ENCODE measurements at regions not wholly inside any gene's neighbourhood (a gene's known extent, or its start where the extent isn't known, plus 50 kb on each side); places are given as distances from the start of the nearest gene placed in this dataset.

GRCh38 chr3:68173012-68173634 is 518.7 kb upstream of the SUCLG2 start:
- Histone ChIP-seq H3K14ac (ENCODE audit: insufficient read length) (no peak overlapping the region), H3K4me2 (ENCODE audit: insufficient read depth in 1 of 2, low read depth in 2 of 2, low read length in 2 of 2) (no peak overlapping the region), H2BK5ac (ENCODE audit: low read depth, low read length) (no peak overlapping the region), H3K79me1 (ENCODE audit: low read depth, low read length) (no peaks in the 10 kb centered on the region), H2BK120ac (replicated peaks; ENCODE audit: low read depth, low read length) (no peak overlapping the region), H2BK20ac (ENCODE audit: low read length) (no peak overlapping the region), H3K27ac (ENCODE audit: low read depth, low read length) (no peak overlapping the region), H4K5ac (ENCODE audit: insufficient read length, low read depth, low read length) (no peak overlapping the region), H3K23ac (ENCODE audit: insufficient read length) (no peak overlapping the region), H3K23me2 (ENCODE audit: low read depth, low read length) (no peaks in the 10 kb centered on the region), H2BK15ac (ENCODE audit: low read length) (no peak overlapping the region), H3K4me3 (ENCODE audit: extremely low read depth in 1 of 4, insufficient read depth in 2 of 4, low read depth in 3 of 4, low read length in 4 of 4) (no peak overlapping the region), H3K79me2 (ENCODE audit: control insufficient read depth in 1 of 2, insufficient read depth in 2 of 2, low read length in 2 of 2) (no peaks in the 10 kb centered on the region), H3K36me3 (ENCODE audit: control insufficient read depth in 2 of 4, insufficient read depth in 4 of 4, low read length in 3 of 4) (no peaks in the 10 kb centered on the region), H3K4ac (replicated peaks; ENCODE audit: insufficient read length, low read depth, low read length) (no peak overlapping the region), H3K56ac (replicated peaks; ENCODE audit: insufficient read length, low read depth, low read length) (no peak overlapping the region), H4K91ac (replicated peaks; ENCODE audit: insufficient read length, low read length) (no peak overlapping the region), H3K27me3 (replicated peaks in 1 of 4; ENCODE audit: control insufficient read depth in 3 of 4, extremely low read depth in 1 of 4, insufficient read depth in 3 of 4, low read length in 3 of 4) (no peaks in the 10 kb centered on the region), H3K18ac (ENCODE audit: extremely low read depth, low read length) (no peak overlapping the region), H3K9me3 (ENCODE audit: insufficient read depth in 2 of 2, low read depth in 1 of 2, low read length in 1 of 2) (peaks cover 23 to 26% of the 10 kb centered on the region in 2 experiments), H3K9ac (replicated peaks in 1 of 4; ENCODE audit: extremely low read depth in 1 of 4, low read depth in 3 of 4, low read length in 3 of 4) (no peak overlapping the region), H2AFZ (ENCODE audit: low read length) (no peak overlapping the region), H2AK5ac (ENCODE audit: low read depth, low read length) (no peak overlapping the region), H3K4me1 (replicated peaks in 1 of 4; ENCODE audit: control insufficient read depth in 3 of 4, insufficient read depth in 4 of 4, low read length in 3 of 4) (no peaks in the 10 kb centered on the region), H4K8ac (ENCODE audit: extremely low read depth, insufficient read depth, low read length) (no peak overlapping the region), H2BK12ac (ENCODE audit: low read depth, low read length) (no peak overlapping the region), H4K20me1 (replicated peaks in 1 of 2; ENCODE audit: control insufficient read depth in 1 of 2, insufficient read depth in 2 of 2, low read length in 2 of 2) (no peaks in the 10 kb centered on the region)
- no peak for FAIRE-seq
- CTCF ChIA-PET (ENCODE audit: partially characterized antibody) = no interaction called here
- DNase-seq (ENCODE audit: low read depth in 1 of 2, low spot score in 2 of 2) = no peak
- POLR2A ChIA-PET (ENCODE audit: partially characterized antibody) = no interaction called here
- WGBS, 2 experiments (ENCODE audit: extremely low coverage in 1 of 2, insufficient coverage in 1 of 2, insufficient read length in 1 of 2, insufficient replicate concordance in 2 of 2, low coverage in 1 of 2, low lambda C conversion rate in 2 of 2, missing lambda C conversion rate in 1 of 2) = 63% methylated on average over 3 of the region's 3 CpGs; no CpG with 5 or more reads in 1 of the 2 experiments
- no peak for TF ChIP-seq SIN3A (conservative IDR thresholded peaks at IDR 0.05 in 1 of 2, IDR thresholded peaks at IDR 0.05 in 1 of 2; ENCODE audit: low read depth in 1 of 2, low read length in 2 of 2)
- TF ChIP-seq FOSL1 (IDR thresholded peaks at IDR 0.05; ENCODE audit: insufficient read depth, low read depth, low read length) = no peak
- no peak for TF ChIP-seq NANOG (IDR thresholded peaks at IDR 0.05; ENCODE audit: insufficient read depth, low read depth, low read length, poor library complexity, severe bottlenecking)
- TF ChIP-seq PHF8 (conservative IDR thresholded peaks at IDR 0.05; ENCODE audit: low read depth, low read length) = no peak
- TF ChIP-seq CTCF (IDR thresholded peaks at IDR 0.05; ENCODE audit: control extremely low read depth in 1 of 3, insufficient read depth in 1 of 3, low read depth in 1 of 3, low read length in 3 of 3) = no peak
- TF ChIP-seq SP4 (IDR thresholded peaks at IDR 0.05; ENCODE audit: low read length) = no peak
- no peak for TF ChIP-seq TBP (IDR thresholded peaks at IDR 0.05; ENCODE audit: low read depth, low read length)
- TF ChIP-seq, protein P1, sequence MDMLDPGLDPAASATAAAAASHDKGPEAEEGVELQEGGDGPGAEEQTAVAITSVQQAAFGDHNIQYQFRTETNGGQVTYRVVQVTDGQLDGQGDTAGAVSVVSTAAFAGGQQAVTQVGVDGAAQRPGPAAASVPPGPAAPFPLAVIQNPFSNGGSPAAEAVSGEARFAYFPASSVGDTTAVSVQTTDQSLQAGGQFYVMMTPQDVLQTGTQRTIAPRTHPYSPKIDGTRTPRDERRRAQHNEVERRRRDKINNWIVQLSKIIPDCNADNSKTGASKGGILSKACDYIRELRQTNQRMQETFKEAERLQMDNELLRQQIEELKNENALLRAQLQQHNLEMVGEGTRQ (IDR thresholded peaks at IDR 0.05; ENCODE audit: low read length) = no peak
- no peak for TF ChIP-seq RAD21 (IDR thresholded peaks at IDR 0.05 in 1 of 2, conservative IDR thresholded peaks at IDR 0.05 in 1 of 2; ENCODE audit: low read depth in 2 of 2, low read length in 2 of 2)
